ENCODE measurements at regions not wholly inside any gene's neighbourhood (a gene's known extent, or its start where the extent isn't known, plus 50 kb on each side); places are given as distances from the start of the nearest gene placed in this dataset.

DNA sequence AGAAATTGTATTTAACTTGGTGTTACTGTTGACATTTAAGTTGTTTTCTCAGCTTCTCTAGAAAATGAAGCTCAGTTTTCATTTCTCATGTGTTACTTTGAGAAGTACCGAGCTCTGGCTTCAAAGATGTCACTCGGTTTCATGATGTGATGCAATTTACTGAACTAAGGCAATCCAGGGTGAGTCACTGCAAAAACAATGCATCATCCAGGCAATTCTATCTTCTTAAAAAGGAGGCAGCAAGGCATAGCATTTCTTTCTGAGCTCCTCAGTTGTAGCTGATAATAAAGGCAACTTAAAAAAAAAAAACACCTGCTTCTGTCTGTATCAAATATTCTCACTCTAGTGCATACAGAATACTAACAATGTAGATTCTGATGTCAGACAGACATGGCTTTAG, 91.1 kb upstream of the KCNA4 start:
- peak; percentile 92 for DNase-seq (ENCODE audit: low read depth)
- no peak overlapping the region for H3K4me3 ChIP-seq (replicated peaks; ENCODE audit: low read depth, low read length)
- TF ChIP-seq, protein P1, sequence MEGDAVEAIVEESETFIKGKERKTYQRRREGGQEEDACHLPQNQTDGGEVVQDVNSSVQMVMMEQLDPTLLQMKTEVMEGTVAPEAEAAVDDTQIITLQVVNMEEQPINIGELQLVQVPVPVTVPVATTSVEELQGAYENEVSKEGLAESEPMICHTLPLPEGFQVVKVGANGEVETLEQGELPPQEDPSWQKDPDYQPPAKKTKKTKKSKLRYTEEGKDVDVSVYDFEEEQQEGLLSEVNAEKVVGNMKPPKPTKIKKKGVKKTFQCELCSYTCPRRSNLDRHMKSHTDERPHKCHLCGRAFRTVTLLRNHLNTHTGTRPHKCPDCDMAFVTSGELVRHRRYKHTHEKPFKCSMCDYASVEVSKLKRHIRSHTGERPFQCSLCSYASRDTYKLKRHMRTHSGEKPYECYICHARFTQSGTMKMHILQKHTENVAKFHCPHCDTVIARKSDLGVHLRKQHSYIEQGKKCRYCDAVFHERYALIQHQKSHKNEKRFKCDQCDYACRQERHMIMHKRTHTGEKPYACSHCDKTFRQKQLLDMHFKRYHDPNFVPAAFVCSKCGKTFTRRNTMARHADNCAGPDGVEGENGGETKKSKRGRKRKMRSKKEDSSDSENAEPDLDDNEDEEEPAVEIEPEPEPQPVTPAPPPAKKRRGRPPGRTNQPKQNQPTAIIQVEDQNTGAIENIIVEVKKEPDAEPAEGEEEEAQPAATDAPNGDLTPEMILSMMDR (IDR thresholded peaks at IDR 0.05; ENCODE audit: low read length, missing control alignments): no peak

- H3K4me3 ChIP-seq (replicated peaks; ENCODE audit: low read depth, low read length): no peak overlapping the region
- TF ChIP-seq, protein P1 (IDR thresholded peaks at IDR 0.05; ENCODE audit: low read length, missing control alignments): no peak
- no peak for DNase-seq (ENCODE audit: low read depth)
These were observed 92.9 kb upstream of the KCNA4 start for GRCh38 chr11:30109774-30110173.

DNA sequence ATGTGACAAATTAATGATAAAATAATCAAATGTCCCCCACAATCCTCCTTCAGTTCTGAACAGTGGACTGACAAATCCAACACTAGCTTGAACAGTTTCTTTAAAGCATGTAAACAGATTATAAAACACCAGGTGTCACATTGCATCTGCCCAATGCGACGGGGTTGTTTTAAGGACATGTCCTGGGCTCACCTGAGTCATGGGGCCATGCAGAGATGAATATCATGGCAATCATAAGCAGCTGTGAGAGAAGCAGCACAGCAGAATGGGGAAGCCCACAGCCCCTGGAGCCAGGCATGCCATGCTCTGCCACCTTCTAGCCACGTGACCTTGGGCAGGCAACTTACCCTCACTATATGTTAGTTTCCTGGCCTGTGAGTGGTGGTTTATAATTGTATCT, 93.9 kb upstream of the KCNA4 start:
- DNase-seq (ENCODE audit: low read depth): no peak
- H3K4me3 ChIP-seq (replicated peaks; ENCODE audit: low read depth, low read length): no peak overlapping the region
- TF ChIP-seq, protein P1 (IDR thresholded peaks at IDR 0.05; ENCODE audit: low read length, missing control alignments): no peak

DNA sequence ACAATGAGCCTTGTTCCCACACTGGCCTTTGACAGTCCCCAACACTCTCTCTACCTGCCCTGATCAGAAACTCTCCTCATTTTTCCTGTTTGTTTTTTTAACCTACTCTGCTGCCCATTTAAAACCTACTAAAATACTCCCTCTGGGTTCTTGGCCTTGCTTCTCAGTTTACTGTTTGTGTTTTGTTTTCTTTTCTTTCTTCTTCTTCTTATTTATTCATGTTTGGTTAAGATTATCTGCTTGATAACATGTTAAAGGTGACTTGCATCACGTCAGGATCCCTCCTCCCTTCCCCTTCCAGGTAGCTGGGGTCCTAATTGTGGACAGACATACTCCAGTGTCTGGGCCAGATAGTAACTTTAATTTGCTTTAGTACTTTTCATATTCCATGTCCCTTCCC, 95.0 kb upstream of the KCNA4 start:
- DNase-seq (ENCODE audit: low read depth): no peak
- no peak overlapping the region for H3K4me3 ChIP-seq (replicated peaks; ENCODE audit: low read depth, low read length)
- TF ChIP-seq, protein P1 (IDR thresholded peaks at IDR 0.05; ENCODE audit: low read length, missing control alignments): no peak

DNA sequence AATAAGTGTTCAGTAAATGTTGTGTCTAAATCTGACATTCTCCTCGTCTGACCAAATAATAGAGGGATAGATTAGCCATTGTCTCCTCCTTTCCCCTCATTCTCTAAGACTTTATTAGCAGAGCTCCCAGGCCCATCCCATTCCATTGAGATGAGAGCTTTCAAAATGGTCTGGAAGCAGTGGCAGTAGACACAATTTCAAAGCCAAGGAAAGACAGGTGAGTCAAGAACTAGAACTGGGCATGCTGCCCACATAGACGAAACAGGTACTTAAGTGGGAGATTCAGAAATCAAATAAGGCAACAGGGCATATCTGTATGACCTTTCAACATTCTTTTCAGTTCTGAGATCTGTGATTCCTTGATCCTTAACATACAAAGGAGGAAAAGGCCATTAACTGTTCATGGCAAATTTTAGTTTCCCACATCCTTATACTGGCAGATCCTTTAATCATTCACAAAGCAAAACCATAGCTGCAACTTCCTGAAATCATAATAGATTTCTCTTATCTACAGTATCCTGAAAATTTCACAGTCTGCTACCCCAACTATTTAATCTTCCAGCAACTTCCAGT, 96.6 kb upstream of the KCNA4 start:
- no peak overlapping the region for H3K4me3 ChIP-seq (replicated peaks; ENCODE audit: low read depth, low read length)
- TF ChIP-seq, protein P1 (IDR thresholded peaks at IDR 0.05; ENCODE audit: low read length, missing control alignments): no peak
- DNase-seq (ENCODE audit: low read depth): no peak

DNA sequence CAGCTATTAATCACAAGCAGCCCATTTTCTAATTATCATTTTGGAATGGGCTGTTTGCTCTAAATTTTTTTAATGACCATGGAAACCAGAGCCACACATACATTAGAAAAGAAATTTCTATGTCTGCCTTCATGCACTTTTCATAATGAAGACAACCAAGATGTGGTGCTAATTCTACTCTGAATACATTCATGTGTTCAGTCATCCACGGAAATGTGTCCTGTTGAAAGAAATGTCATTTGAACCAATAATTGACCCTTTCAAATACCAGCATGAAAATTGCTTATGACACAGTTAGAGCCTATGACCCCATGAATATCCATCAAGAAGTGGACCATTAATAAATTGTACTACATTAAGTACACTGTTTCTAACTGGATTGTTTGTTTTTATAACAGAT, 99.7 kb upstream of the KCNA4 start:
- TF ChIP-seq, protein P1 (IDR thresholded peaks at IDR 0.05; ENCODE audit: low read length, missing control alignments): no peak
- no peak for DNase-seq (ENCODE audit: low read depth)
- no peak overlapping the region for H3K4me3 ChIP-seq (replicated peaks; ENCODE audit: low read depth, low read length)

GRCh38 chr11:30120045-30120589, 103.3 kb upstream of the KCNA4 start:
- DNase-seq (ENCODE audit: low read depth): no peak
- TF ChIP-seq, protein P1 (IDR thresholded peaks at IDR 0.05; ENCODE audit: low read length, missing control alignments): no peak

More at GRCh38 chr11:30120045-30120589, 103.3 kb upstream of the KCNA4 start:
- H3K4me3 ChIP-seq (replicated peaks; ENCODE audit: low read depth, low read length): no peak overlapping the region

Data from fibroblast of pulmonary artery (primary cell).